Adrenal gland (tissue), 5 donors: ENCODE measurements at regions not wholly inside any gene's neighbourhood (a gene's known extent, or its start where the extent isn't known, plus 50 kb on each side); places are given as distances from the start of the nearest gene placed in this dataset.

Experiments used
- CTCF ChIP-seq, 6 experiments: fragments of 450-650 bp in 4 of 6; fragments of 200-600 bp in 2 of 6; sonication (generic) in 1 of 6; IDR thresholded peaks; 1 replicate in 5 of 6; 2 replicates in 1 of 6; pipeline versions ENCODE4 v1.5.1 to v1.8.0; 2016 to 2021; ENCODE audit warnings: antibody characterized with exemption in 6 of 6, mild to moderate bottlenecking in 2 of 6, moderate library complexity in 1 of 6
- POLR2A ChIP-seq, 2 donors: fragments of 450-650 bp; IDR thresholded peaks; one replicate each; pipeline ENCODE4 v1.6.1; 2017; ENCODE audit warnings: antibody characterized with exemption in 2 of 2, mild to moderate bottlenecking in 2 of 2, moderate library complexity in 1 of 2
- donor health status: DM: no; HTN: no; CAD: no.

GRCh38 chr10:22779331-22780019 lies 65.1 kb upstream of the PIP4K2A start:
- no peak for TF ChIP-seq CTCF (IDR thresholded peaks at IDR 0.05)
- no peak for TF ChIP-seq POLR2A (IDR thresholded peaks at IDR 0.05)
